GM23248 (cell line): ENCODE measurements at regions not wholly inside any gene's neighbourhood (a gene's known extent, or its start where the extent isn't known, plus 50 kb on each side); places are given as distances from the start of the nearest gene placed in this dataset. TPM values are rescaled to one million over a fixed set of nuclear protein-coding genes. Genes with fewer than 3 reads are reported as not detected.

Experiments used
- DNase-seq: peaks from one replicate; pipeline ENCODE4 v3.0.0-alpha.2; 2015
- H2AFZ ChIP-seq: fragments of 200-600 bp; sonication (generic); 2 replicates; pipeline ENCODE4 v1.6.1; 2016; ENCODE audit warnings: antibody characterized with exemption
- H3F3A ChIP-seq: fragments of 200-600 bp; sonication (generic); 2 replicates; pipeline ENCODE4 v1.6.1; 2016; ENCODE audit warnings: mild to moderate bottlenecking, antibody characterized with exemption, mixed run types; ENCODE audit not compliant: insufficient read depth
- H3K27ac ChIP-seq: fragments of 200-600 bp; sonication (generic); 2 replicates; pipeline ENCODE4 v1.5.1; 2016; ENCODE audit warnings: mild to moderate bottlenecking
- H3K27me3 ChIP-seq: fragments of 200-600 bp; sonication (generic); replicated peaks from 2 replicates; pipeline ENCODE4 v1.6.1; 2016; ENCODE audit warnings: mild to moderate bottlenecking; ENCODE audit not compliant: insufficient read depth
- H3K36me3 ChIP-seq: fragments of 200-600 bp; sonication (generic); 2 replicates; pipeline ENCODE4 v1.6.1; 2016; ENCODE audit warnings: low read depth, mild to moderate bottlenecking
- H3K4me1 ChIP-seq: fragments of 200-600 bp; sonication (generic); 2 replicates; pipeline ENCODE4 v1.6.1; 2016; ENCODE audit warnings: mild to moderate bottlenecking; ENCODE audit not compliant: insufficient read depth
- H3K4me2 ChIP-seq: fragments of 200-600 bp; sonication (generic); one replicate; pipeline ENCODE4 v1.6.1; 2016; ENCODE audit warnings: mild to moderate bottlenecking; ENCODE audit not compliant: unreplicated experiment
- H3K4me3 ChIP-seq: fragments of 200-600 bp; sonication (generic); 2 replicates; pipeline ENCODE4 v1.5.1; 2016; ENCODE audit warnings: mild to moderate bottlenecking
- H3K79me2 ChIP-seq: fragments of 200-600 bp; sonication (generic); 2 replicates; pipeline ENCODE4 v1.6.1; 2016; ENCODE audit warnings: mild to moderate bottlenecking; ENCODE audit not compliant: insufficient read depth
- H3K9ac ChIP-seq: fragments of 200-600 bp; sonication (generic); 2 replicates; pipeline ENCODE4 v1.6.1; 2016; ENCODE audit warnings: mild to moderate bottlenecking
- H3K9me2 ChIP-seq: fragments of 200-600 bp; sonication (generic); 2 replicates; pipeline ENCODE4 v1.6.1; 2016; ENCODE audit warnings: mixed run types, mild to moderate bottlenecking, moderate library complexity; ENCODE audit not compliant: insufficient read depth
- H3K9me3 ChIP-seq: fragments of 200-600 bp; sonication (generic); one replicate; pipeline ENCODE4 v1.6.1; 2017; ENCODE audit warnings: low read depth
- H4K20me1 ChIP-seq: fragments of 200-600 bp; sonication (generic); 2 replicates; pipeline ENCODE4 v1.6.0; 2016; ENCODE audit not compliant: insufficient read depth
- EZH2 ChIP-seq: fragments of 200-600 bp; sonication (generic); IDR thresholded peaks from 2 replicates; pipeline ENCODE4 v1.6.1; 2018; ENCODE audit warnings: antibody characterized with exemption, mild to moderate bottlenecking; ENCODE audit not compliant: insufficient read depth, poor library complexity, severe bottlenecking
- EZH2phosphoT487 ChIP-seq: fragments of 200-600 bp; sonication (generic); IDR thresholded peaks from 2 replicates; pipeline ENCODE4 v1.6.1; 2018; ENCODE audit warnings: antibody characterized with exemption, moderate library complexity, mild to moderate bottlenecking, low read depth; ENCODE audit not compliant: insufficient read depth
- WGBS, 2 experiments: methylation state at CpG; one replicate each; pipeline ENCODE4 v1.1.6; 2015 to 2017; ENCODE audit warnings: low lambda C conversion rate in 2 of 2, low coverage in 1 of 2; ENCODE audit errors: missing lambda C conversion rate in 2 of 2; 5-methylcytosine and 5-hydroxymethylcytosine counted together
- in situ Hi-C: fragments of 300-500 bp; cut with MboI; formaldehyde crosslinking; loops from 2 replicates; pipeline ENCODE4 v1.15.0; 2020
- microRNA counts: library from miRNA; unstranded; fragments of <30 nt; microRNA quantifications from one replicate; lab custom pipeline; 2016
- microRNA-seq: library from miRNA; unstranded; fragments of <30 nt; microRNA quantifications from one replicate; pipeline ENCODE4, GENCODE V29; 2016; ENCODE audit warnings: borderline number of aligned reads
- small RNA-seq: library from RNA; depleted of rRNA; stranded (forward); fragments of <200 nt; gene quantifications from one replicate; pipeline ENCODE3, GENCODE V24; 2014; ENCODE audit warnings: low read depth, low replicate concordance

DNA sequence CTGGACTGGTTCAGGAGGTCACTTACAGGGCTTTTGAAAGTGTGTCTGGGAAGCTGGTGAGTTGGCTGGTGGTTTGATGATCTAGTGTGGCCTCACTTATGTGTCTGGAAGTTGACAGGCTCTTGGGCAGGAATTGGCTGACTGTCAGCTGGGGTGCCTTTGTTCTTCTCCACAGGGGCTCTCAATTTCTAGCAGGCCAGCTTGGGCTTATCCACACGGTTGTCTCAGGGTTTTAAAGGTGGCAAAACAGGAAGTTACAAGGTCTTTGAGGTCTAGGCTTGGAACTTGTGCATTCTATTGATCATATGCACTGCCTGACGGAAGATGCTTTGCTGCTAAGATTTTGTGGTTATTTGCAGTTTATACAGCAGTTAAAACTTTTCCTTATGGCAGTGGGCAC lies 52.0 kb upstream of the CELF4 start:
- in situ Hi-C loops = no loop called here
- Histone ChIP-seq H2AFZ (no peak overlapping the region), H3F3A (no peaks in the 10 kb centered on the region), H3K27ac (no peak overlapping the region), H3K9me3 (no peaks in the 10 kb centered on the region), H3K4me1 (no peaks in the 10 kb centered on the region), H3K36me3 (no peaks in the 10 kb centered on the region), H3K4me2 (no peak overlapping the region), H4K20me1 (no peaks in the 10 kb centered on the region), H3K9me2 (no peaks in the 10 kb centered on the region), H3K79me2 (no peaks in the 10 kb centered on the region), H3K27me3 (no peaks in the 10 kb centered on the region), H3K4me3 (no peak overlapping the region), H3K9ac (no peak overlapping the region)
- no peak for TF ChIP-seq EZH2
- TF ChIP-seq EZH2phosphoT487 = no peak
- no peak for DNase-seq
- 19 to 20% methylated on average over 2 of the region's 2 CpGs for WGBS, 2 experiments

MicroRNAs in the stretch of these regions (microRNA counts, 767-probe panel; counts per million panel counts)
- microRNA hsa-miR-924 (lab: Ali Mortazavi, UCI) = 447 counts per million, percentile 86 among the panel's probes with 10 or more counts

Small RNAs in the stretch of these regions (microRNA-seq; reads per million reads assigned to microRNA genes)
- not detected for gene MIR4318
- gene MIR5583-1 = not detected
- not detected for gene MIR5583-2
- not detected for gene MIR924

Small RNAs in the stretch of these regions (small RNA-seq; reads per million reads assigned to genes)
- gene AC011712.1 (not detected), gene MIR4318 (not detected), gene MIR5583-1 (not detected), gene RN7SKP182 (not detected), gene RNU6-1242P (not detected), gene RNU6-706P (not detected)
